NCI-H446 (cell line): ENCODE measurements at regions not wholly inside any gene's neighbourhood (a gene's known extent, or its start where the extent isn't known, plus 50 kb on each side); places are given as distances from the start of the nearest gene placed in this dataset.

Experiments used
- DNase-seq, 2 experiments: peaks; one replicate each; lab custom pipeline; 2025; lab: John Stamatoyannopoulos, UW

DNA sequence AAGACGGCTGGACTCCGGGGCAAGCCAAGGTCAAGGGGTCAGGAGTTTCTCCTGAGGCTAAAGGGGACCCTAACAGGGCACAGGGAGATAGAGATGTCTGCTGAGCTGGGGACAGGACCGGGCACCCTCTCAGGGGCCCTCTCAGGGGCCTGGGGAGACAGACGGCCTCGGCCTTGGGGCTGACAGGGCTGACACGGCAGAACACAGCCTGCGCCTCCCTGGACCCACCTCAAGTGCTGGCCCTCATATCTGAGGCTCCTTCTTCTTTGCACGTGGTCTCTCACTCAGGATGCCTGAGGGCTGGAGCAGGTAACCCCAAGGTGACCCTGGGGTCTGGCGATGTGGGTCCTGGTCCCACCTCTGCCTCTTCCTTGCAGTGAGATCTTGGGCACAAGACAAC is 186.9 kb upstream of the TNRC6C start:
- DNase-seq = no peak

DNA sequence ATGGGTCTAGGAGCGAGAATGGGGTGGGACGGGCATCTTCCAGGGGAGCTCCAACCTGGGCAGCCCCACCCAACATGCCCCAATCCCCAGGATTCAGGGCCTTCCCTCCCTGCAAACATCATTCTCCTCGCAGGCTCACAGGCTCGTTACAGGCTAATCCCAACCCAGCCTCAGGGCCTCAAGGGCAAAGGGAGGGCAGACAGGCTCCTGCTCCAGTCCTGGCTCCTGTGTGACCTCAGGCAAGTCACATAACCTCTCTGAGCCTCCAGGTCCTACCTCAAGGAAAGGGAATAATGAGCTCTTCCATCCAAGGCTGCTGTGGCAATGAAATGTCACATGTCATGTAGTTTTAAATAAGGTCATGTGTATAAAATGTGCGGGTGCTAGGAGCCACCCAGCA is 186.5 kb upstream of the TNRC6C start:
- no peak for DNase-seq

DNA sequence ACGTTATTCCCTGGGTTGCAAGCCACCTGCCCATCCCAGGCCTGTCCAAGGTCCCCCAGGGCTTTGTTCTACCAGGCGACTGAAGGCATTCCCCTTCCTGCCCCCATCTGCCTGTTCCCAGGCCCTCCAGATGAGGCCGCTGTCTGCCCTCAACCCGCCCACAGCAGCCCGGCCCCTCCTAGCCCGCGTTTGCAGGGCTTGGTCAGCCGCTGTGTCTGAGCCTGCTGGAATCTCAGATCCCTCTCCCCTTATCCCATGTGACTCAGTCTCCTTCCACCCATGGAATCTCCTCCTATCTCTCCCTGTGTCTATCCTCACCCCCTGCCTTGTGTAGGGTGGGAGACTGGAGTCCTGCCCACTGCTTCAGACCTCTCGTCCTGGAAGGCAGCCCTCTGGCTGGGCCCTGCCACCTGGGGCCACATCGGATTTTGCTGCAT is 186.0 kb upstream of the TNRC6C start:
- DNase-seq = peak in 1 of 2 experiments; percentile 17

DNA sequence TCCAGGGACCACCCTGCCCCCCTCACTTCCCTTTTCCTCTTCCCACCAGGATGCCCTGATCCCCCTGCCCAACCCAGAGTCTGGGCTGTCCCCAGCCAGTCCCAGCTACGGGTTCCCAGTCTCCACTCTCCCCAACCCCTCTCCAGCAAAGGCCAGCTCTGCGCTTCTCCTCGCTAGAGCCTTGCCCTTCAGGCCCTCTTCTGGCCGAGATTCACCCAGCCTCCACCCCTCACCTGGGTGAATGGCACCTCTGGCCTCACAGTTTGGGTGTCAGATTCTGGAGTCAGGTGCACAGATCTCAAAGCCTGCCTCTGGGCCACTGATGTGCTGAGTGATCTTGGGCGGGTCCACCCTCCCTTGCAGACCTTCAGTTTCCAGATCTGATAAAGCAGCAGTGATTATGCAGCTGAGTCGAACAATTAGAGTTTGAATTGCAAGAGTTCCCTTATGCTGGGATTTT is 185.6 kb upstream of the TNRC6C start:
- no peak for DNase-seq

DNA sequence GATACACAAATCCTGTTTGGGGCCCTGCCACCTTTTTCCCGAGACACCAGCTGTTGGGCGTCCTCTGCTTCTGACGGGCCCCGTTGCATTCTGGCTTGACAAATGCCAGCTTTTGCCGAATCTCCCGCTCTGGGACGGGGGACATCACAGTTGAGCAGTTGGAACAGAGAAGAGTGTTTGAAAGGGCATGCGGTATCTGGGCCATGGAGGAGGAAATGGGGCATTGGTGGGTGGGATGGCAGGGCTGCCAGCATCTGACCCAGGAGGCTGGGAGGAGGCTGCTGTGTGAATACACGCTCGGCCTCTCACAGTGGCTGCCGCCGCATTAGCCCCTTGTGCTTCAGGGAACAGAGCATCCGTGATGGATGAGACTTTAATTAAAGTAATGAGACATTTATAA is 184.3 kb upstream of the TNRC6C start:
- no peak for DNase-seq

DNA sequence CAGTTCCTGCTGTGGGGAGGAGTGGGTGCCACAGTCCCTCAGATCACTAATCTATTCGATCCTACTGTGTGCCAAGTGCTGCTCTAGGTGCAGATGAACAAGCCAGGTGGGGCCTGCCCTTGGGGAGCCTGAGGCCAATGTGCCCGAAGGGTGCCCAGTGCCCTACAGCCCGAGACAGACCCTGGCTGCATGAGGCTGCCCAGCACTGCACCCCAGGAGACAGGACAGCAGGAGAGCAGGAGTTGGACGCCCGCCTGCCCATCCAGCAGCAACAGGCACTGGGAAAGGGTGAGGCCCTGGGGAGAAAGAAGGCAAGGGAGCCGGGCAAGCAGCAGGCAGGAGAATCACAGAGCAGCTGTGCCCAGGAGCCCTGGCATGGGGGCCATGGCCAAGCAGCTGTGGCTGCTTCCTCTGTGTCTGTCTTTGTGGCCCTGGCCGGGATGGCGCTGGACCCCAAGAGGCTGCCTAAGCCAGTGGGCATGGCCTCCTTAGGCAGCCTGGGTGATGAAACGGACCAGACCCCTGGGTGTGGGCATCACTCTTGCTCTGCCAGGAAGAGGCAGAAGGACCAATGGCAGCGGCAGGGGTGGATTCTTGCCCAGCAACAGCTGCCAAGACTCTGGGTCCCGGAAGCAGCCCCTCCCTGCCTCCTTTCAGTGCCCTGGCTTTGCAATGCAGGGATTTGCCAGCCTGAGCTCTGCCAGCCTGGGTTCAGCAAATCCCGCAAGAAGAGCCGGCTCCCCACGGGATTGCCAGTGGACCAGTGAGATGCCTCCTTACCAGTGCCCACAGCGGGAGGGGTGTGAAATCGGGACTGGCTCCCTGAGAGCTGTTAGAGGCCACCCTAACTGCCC is 179.6 kb upstream of the TNRC6C start:
- peak; percentile 51 to 69 for DNase-seq

DNA sequence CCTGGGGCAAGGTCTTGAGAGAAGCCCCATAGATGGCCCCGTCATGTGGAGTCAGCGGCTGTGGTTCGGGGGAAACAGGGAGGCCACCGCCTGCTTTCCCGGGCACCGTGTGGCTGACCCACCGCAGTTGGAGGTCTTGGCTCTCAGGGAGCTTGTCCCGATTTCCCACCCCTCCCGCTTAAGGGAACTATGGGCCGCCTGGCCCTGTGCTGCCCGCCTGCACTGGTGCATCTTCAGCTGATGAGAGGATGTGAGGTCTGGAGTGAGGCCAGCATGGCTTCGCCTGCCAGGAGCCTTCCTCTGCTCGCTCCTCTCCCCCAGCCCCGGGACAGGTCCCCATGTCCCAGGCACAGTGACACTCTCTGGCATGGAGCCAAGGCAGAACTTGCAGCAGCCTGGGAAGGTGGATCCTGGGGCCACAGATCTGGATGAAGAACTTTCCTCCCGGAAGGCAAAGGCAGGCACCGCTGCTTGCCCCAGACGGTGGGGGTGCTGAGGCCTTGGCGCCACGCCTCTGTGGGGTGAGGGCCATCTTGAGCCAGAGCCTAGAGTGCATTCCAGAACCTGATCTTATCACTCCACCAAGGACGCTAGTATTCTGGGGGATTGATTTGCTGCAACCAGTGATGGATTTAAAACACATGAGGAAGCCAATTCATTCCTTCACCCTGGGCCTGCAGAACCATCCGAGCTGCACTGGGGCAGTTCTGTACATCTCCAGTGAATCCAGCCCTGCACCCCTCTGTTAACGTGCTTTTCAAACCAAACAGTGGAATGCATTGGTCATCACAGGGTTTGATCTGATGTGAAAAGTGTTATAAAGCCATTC is 178.6 kb upstream of the TNRC6C start:
- DNase-seq = no peak

DNA sequence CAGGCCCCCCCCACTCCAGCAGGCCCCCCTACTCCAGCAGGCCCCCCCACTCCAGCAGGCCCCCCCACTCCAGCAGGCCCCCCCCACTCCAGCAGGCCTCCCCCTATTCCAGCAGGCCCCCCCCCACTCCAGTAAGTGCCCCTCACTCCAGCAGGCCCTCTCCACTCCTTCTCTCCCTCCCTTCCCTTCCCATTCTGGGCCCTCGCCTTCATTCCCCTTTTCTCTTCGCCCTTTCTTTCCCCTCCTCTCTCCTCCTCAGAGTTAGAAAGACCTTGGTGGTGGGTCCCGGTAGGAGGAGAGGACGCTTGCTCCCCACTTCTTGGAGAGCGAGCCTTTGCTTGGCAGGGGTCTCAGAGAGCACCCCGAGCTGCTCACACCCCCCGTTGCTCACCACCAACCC is 177.0 kb upstream of the TNRC6C start:
- DNase-seq = no peak

DNA sequence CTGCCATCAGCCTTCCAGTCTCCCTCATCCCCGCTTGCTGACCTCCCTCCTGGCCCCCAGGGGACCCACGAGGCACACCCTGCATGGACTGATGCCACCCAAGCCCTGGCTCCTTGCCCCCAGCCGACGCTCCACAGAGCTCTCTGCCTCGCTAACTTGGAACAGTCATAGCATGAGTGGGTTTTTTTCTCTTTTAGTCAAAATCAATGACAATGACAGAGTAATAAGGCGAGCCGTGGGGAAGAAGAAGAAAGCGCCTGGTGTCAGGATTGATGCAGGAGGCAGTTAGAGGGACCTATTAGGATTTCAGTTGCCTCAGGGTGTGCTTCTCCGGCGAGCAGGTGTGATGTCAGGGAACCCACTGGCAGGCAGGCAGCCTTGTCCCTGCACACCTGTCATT is 176.3 kb upstream of the TNRC6C start:
- DNase-seq = no peak

DNA sequence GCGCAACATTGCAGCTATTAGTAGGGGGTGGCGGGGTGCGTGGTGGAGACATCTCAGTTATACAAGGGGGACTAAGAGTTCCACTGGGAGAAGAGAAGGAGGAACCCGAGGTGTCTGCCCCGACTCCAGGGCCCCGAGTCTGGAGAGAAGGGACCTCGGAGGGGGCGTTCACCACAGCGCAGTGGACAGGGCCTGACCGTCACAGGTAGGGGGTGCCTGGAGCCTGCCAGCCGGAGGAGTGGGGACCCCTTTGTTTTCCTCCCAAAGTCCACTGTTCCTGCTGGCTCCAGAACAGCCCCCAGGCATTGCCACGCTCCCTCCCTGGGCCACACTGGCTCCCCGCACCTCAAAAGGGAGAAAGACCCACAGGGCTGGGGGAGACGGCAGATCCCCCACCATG is 175.9 kb upstream of the TNRC6C start:
- no peak for DNase-seq

DNA sequence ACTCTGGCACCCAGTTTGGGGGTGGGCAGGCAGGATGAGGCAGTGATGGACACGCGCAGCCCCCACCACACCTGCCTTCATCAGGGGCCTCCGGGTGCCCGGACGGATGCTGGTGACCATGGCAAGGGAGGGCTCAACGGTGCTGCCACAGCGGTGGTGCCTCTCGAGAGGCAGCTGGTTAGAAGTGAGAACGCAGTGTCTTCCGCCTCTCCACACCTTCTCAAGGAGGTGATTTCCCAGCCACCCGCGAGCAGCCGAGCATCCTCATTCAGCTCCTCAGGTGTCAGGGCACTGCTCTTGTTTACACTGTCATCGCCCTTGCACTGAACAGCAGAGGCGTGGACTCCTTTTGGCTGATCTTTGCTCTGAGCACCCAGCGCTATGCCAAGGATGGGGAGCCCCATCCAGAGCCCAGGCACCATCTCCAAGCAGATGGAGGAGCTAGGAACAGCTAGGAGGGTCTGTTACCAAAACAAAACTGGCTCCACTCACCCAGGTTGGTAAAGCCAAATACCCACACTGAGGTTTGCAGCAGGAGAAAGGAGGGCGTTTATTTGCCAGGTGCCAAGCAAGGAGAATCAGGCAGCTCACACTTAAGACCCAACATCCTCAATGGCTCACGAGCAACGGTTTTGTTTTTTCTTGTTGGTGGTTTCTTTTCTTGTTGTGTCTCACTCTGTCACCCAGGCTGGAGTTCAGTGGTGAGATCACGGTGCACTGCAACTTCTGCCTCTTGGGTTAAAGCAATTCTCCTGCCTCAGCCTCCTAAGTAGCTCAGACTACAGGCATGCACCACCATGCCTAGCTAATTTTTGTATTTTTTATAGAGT is 174.3 kb upstream of the TNRC6C start:
- no peak for DNase-seq

DNA sequence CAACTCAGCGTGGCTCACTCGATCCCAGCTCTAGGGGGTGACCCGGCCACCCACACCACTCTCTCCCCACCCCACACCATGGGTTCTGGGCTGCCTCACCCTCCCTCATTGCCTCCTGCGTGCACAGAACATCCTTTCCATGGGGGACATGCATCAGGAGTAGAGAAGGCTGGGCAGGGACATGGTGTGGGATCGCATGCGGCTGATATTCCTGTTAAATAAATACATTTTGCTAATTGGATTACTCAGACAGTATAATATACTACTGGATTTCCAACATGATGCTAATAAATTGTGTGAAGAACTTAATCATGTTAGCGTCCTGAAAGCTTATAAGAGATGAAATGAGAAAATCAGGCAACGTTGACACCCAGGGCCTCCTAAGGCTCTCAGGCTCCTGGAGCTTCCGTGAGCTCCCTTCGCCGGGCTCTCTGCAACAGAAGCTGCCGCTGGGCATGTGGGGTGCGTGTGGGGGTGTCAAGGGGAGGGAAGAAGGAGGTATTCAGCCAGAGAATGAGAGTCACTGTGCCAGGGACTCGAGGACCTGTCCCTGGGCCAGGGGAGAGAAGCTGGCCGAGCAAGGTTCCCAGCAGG is 173.1 kb upstream of the TNRC6C start:
- no peak for DNase-seq

DNA sequence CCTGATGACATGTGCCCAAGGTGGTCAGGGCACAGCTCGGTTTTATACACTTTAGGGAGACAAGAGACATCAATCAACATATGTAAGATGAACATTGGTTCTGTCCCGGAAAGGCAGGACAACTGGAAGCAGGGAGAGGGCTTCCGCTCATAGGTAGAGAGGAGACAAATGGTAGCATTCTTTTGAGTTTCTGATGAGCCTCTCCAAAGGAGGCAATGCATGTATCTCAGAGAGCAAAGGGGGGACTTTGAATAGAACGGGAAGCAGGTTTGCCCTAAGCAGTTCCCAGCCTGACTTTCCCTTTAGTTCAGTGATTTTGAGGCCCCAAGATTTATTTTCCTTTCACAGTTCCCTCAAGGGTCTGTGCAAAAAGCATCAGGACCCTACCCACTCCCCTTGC is 172.4 kb upstream of the TNRC6C start:
- DNase-seq = no peak

DNA sequence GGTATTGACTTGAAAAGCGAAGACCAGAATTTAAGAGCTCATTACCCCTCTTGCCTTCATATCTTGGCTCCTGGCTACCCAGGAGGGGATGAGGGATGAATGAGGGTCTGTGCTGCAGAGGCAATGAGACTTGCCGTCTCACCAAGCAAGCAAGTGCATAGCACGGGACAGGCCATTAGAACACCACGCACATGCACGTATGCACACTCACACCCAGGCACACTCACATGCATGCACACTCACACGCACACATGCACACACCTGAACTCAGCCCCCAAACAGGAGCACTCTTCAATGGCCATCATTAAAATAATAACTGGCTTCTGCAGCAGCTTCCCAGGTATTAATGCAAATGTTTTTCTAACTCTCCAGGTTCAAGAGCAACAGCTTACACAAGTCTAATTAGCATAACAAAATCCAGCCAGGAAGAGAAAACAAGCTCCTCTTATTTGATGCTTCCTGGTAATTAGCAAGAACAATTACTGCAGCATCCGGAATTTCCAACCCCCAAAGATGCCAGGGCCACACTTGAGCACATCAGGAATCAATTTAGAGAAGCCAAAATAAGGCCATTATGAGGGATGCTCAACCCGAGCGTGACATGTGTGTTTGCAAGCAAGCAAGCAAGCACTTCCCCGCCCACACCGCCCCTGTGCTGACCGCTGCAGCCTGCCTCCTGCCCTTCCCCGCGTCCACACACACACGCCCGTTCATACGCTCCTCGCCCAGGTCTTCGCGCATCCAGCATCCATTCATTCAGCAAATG is 171.6 kb upstream of the TNRC6C start:
- no peak for DNase-seq

DNA sequence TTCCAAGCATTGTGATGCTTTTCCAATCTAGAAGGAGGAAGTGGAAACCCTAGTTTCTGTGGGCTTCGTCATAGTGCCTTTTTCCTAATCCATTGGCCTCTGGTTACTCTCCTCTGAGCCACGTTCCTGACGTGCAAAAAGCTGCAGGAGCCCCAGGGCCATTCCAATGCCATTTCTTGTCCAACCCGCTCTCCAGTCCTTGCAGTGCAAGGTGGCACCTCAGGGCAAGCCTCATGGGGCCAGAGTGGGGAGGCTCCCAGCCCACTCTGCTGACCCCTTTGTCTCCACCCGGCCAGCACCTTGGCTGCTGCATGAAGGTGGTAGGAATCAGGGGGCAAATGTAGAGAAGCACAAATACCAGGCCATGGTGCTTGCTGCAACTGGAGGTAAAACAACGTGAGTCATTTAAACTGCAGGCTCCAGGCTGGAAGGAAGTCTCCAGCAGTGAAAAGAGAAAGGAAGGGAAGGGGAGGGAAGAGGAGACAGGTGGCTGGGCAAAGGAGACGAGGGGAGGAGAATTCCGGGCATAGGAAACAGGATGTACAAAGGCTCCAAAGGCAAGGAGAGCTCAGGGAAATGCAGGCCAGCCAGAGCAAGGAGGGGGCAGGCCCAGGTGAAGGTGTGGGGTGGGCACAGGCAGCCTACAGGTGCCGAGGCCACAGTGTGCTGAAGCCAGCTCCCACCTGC is 168.2 kb upstream of the TNRC6C start:
- DNase-seq = no peak

DNA sequence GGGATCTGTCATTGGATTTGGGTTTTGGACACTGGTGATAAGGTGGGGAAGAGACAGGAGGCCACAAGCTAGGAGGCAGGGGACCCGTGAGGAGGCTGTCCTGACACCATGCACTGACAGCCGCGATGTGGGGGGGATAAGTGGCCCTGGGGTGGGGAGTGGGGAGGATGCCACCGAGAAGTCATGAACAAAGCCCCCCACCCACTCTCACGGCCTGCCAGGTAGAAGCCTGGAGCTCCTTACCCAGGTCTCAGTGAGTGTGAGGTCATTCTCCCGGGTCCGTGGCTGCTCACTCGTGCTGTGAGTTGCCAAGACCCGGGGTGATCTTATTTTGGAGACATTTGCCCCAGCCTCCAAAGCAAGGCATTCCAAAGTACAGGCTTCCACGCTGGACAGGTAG is 165.9 kb upstream of the TNRC6C start:
- no peak for DNase-seq

DNA sequence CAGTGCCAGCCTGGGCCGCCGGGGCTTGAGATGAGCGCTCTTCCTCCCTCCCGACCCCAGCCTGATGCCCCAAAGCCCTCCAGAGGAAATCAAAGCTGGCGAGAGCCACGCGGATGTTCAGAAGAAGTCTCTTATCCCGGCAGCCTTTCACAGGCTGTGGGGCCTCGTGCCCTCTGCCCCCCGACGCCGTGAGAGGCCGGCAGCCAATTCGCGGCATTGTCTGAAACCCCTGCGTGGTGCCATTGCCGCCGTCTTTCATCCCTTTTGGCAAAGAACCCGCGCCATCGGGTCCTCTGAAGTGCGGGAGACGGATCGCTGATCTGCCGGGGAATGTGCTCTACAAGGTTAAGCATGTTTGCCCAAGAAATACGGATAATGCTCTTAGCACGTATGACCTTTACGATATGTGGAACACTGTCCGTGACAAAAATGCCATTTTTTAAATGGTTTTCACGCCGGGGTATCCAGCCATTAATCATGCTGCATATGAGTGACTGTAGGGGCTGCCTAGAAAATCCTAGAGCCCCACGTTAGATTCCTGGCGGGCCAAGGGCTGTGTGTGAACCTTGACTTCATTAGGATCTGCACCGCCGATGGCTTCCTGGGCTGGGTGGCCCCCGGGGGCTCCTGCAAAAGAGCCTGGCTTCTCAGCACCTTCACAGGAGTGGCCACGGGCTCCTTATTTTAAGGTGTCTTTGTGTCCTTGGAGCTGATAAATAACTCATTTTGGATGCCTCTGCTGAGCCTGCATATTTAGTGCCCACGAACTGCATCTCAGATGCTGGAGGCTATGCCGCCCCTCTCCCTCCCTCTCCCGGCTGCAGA is 165.1 kb upstream of the TNRC6C start:
- DNase-seq = no peak

DNA sequence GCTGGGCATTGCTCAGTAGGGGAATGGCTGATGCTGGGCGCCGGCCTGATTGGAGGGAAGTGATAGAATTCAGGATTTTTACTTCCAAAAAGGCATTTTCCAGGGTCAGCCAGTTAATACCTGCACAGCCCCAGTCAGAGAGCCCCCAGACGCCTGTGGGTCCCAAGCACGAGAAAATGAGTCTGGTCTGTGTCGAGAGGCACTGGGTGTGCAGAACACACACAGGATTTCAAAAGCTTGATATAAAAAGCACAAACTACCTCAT is 164.6 kb upstream of the TNRC6C start:
- DNase-seq = no peak

DNA sequence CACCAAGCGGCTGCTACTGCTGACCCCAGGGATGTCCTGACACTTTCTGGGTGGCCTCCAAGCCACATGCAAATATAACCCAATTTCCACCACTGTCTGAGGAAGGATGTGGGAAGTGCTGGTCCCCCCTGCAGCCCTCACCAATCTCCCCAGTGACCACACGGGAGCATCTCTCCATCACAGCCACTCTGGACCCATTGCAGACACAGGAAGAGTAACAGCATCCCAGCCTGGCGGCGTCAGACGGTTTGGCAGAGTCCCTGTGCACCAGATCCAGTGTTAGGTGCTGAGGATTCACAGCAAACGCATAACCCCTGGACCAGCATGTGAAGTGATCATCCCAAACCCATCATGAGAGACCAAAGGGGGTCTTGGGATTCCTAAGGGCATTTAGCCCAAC is 163.7 kb upstream of the TNRC6C start:
- DNase-seq = no peak

DNA sequence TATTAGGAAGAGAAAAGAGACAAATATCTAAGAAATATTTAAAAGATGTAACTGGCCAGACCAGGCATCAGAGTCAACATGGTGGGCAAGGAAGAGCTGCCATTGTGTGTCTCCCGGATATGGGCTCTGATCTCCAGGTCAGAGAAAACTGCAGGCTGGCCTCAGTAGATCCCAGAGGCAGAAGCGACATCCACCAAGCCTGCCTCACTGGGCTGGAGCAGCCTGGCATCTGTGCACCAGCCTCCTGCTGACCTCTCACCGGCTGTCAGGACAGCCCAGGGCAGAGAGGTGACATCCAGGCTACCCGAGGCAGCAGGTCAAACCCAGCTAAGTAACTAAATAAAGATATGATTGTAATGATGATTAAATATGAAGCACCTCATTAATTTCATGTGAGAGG is 162.8 kb upstream of the TNRC6C start:
- no peak for DNase-seq
